Gastrocnemius medialis (tissue), 4 donors: ENCODE measurements at regions not wholly inside any gene's neighbourhood (a gene's known extent, or its start where the extent isn't known, plus 50 kb on each side); places are given as distances from the start of the nearest gene placed in this dataset.

Experiments used
- ATAC-seq, 2 donors: fragments of 150-250 bp; one replicate each; pipeline ENCODE4 v1.9.1; 2016
- DNase-seq, 2 donors: peaks; one replicate each; pipeline ENCODE4 v3.0.0-alpha.2; 2019
- H3K27ac ChIP-seq, 4 donors: fragments of 200-600 bp; sonication (generic); 1 replicate in 1 of 4; 2 replicates in 3 of 4; pipeline ENCODE4 v1.5.1; 2016 to 2018; ENCODE audit warnings: mild to moderate bottlenecking in 2 of 4, moderate library complexity in 1 of 4
- H3K27me3 ChIP-seq, 3 donors: fragments of 200-600 bp; sonication (generic) in 2 of 3; 1 replicate in 1 of 3; 2 replicates in 2 of 3; pipeline versions ENCODE4 v1.5.1 to v1.6.0; 2016 to 2019; ENCODE audit warnings: mild to moderate bottlenecking in 1 of 3, moderate library complexity in 1 of 3
- H3K36me3 ChIP-seq, 2 donors: fragments of 200-600 bp; sonication (generic) in 1 of 2; one replicate each; pipeline ENCODE4 v1.5.1; 2017 to 2018
- H3K4me1 ChIP-seq, 2 donors: fragments of 200-600 bp; sonication (generic) in 1 of 2; one replicate each; pipeline ENCODE4 v1.5.1; 2016 to 2017; ENCODE audit warnings: mild to moderate bottlenecking in 2 of 2
- H3K4me3 ChIP-seq, 4 donors: fragments of 200-600 bp; sonication (generic) in 3 of 4; 1 replicate in 1 of 4; 2 replicates in 3 of 4; pipeline ENCODE4 v1.5.1; 2016 to 2019; ENCODE audit warnings: mild to moderate bottlenecking in 2 of 4
- H3K9me3 ChIP-seq, 3 donors: fragments of 200-600 bp; sonication (generic) in 2 of 3; 1 replicate in 1 of 3; 2 replicates in 2 of 3; pipeline ENCODE4 v1.5.1; 2016 to 2019
- CTCF ChIP-seq, 5 experiments: fragments of 450-650 bp in 3 of 5; fragments of 200-600 bp in 2 of 5; sonication (generic) in 2 of 5; IDR thresholded peaks in 4 of 5; conservative IDR thresholded peaks in 1 of 5; 1 replicate in 4 of 5; 2 replicates in 1 of 5; pipeline ENCODE4 v1.5.1; 2016 to 2019; ENCODE audit warnings: antibody characterized with exemption in 5 of 5, mild to moderate bottlenecking in 3 of 5, moderate library complexity in 3 of 5
- POLR2A ChIP-seq, 2 donors: fragments of 450-650 bp; IDR thresholded peaks; one replicate each; pipeline ENCODE4 v1.6.1; 2017; ENCODE audit warnings: antibody characterized with exemption in 2 of 2, mild to moderate bottlenecking in 2 of 2, moderate library complexity in 2 of 2
- in situ Hi-C, 4 donors: fragments of 200-750 bp; cut with MboI; loops; one replicate each; pipeline versions ENCODE4 v1.15.0 to v1.8.0; 2017; ENCODE audit warnings: low sequenced_read_pairs in 4 of 4
- intact Hi-C: fragments of 100-400 bp; cut with DNase I; formaldehyde crosslinking; loops from one replicate; pipeline ENCODE4 v1.15.1; 2023; ENCODE audit warnings: low total_unique reads

GRCh38 chr7:84264396-84264795 is 69.8 kb upstream of the SEMA3A start:
- no peaks in the 10 kb centered on the region for H3K36me3 ChIP-seq
- no peaks in the 10 kb centered on the region for H3K27me3 ChIP-seq
- ATAC-seq (no peak), DNase-seq (no peak)
- in situ Hi-C loops (no loop called here), intact Hi-C loops (no loop called here)
- no peaks in the 10 kb centered on the region for H3K9me3 ChIP-seq
- H3K4me3 ChIP-seq, result no peak overlapping the region
- TF ChIP-seq POLR2A (IDR thresholded peaks at IDR 0.05) (no peak), CTCF (IDR thresholded peaks at IDR 0.05 in 4 of 5, conservative IDR thresholded peaks at IDR 0.05 in 1 of 5) (no peak)
- no peak overlapping the region for H3K27ac ChIP-seq
- no peaks in the 10 kb centered on the region for H3K4me1 ChIP-seq

GRCh38 chr7:84263106-84263505 is 68.5 kb upstream of the SEMA3A start:
- no peaks in the 10 kb centered on the region for H3K36me3 ChIP-seq
- DNase-seq, result no peak
- in situ Hi-C loops (no loop called here), intact Hi-C loops (no loop called here)
- no peak for ATAC-seq
- no peak overlapping the region for H3K4me3 ChIP-seq
- no peaks in the 10 kb centered on the region for H3K4me1 ChIP-seq
- TF ChIP-seq POLR2A (IDR thresholded peaks at IDR 0.05) (no peak), CTCF (IDR thresholded peaks at IDR 0.05 in 4 of 5, conservative IDR thresholded peaks at IDR 0.05 in 1 of 5) (no peak)
- H3K27me3 ChIP-seq, result no peaks in the 10 kb centered on the region
- no peak overlapping the region for H3K27ac ChIP-seq
- H3K9me3 ChIP-seq, result no peaks in the 10 kb centered on the region

GRCh38 chr7:84261509-84261908 is 66.9 kb upstream of the SEMA3A start:
- in situ Hi-C loops, result no loop called here

GRCh38 chr7:84258628-84259027 is 64.0 kb upstream of the SEMA3A start:
- in situ Hi-C loops (no loop called here), intact Hi-C loops (no loop called here)
- Histone ChIP-seq H3K4me1 (no peaks in the 10 kb centered on the region), H3K36me3 (no peaks in the 10 kb centered on the region), H3K27me3 (no peaks in the 10 kb centered on the region), H3K4me3 (no peak overlapping the region), H3K9me3 (no peaks in the 10 kb centered on the region), H3K27ac (no peak overlapping the region)
- no peak for TF ChIP-seq CTCF (IDR thresholded peaks at IDR 0.05 in 4 of 5, conservative IDR thresholded peaks at IDR 0.05 in 1 of 5)
- TF ChIP-seq POLR2A (IDR thresholded peaks at IDR 0.05), result no peak
- no peak for ATAC-seq
- no peak for DNase-seq

More at GRCh38 chr7:84261509-84261908, 66.9 kb upstream of the SEMA3A start:
- no peak for TF ChIP-seq POLR2A (IDR thresholded peaks at IDR 0.05)
- no peak for TF ChIP-seq CTCF (IDR thresholded peaks at IDR 0.05 in 4 of 5, conservative IDR thresholded peaks at IDR 0.05 in 1 of 5)
- intact Hi-C loops, result no loop called here
- ATAC-seq (no peak), DNase-seq (no peak)
- no peak overlapping the region for H3K27ac ChIP-seq
- no peak overlapping the region for H3K4me3 ChIP-seq
- H3K36me3 ChIP-seq, result no peaks in the 10 kb centered on the region
- H3K27me3 ChIP-seq, result no peaks in the 10 kb centered on the region
- H3K9me3 ChIP-seq, result no peaks in the 10 kb centered on the region
- no peaks in the 10 kb centered on the region for H3K4me1 ChIP-seq

GRCh38 chr7:84256571-84256971 is 62.0 kb upstream of the SEMA3A start:
- Histone ChIP-seq H3K9me3 (no peaks in the 10 kb centered on the region), H3K4me1 (no peaks in the 10 kb centered on the region), H3K4me3 (no peak overlapping the region), H3K36me3 (no peaks in the 10 kb centered on the region), H3K27me3 (no peaks in the 10 kb centered on the region), H3K27ac (no peak overlapping the region)
- TF ChIP-seq POLR2A (IDR thresholded peaks at IDR 0.05), result no peak
- TF ChIP-seq CTCF (IDR thresholded peaks at IDR 0.05 in 4 of 5, conservative IDR thresholded peaks at IDR 0.05 in 1 of 5), result no peak
- in situ Hi-C loops, result no loop called here
- DNase-seq, result no peak
- intact Hi-C loops, result no loop called here
- ATAC-seq, result no peak
